Activated CD8-positive, alpha-beta memory T cell treated with anti-CD3 and anti-CD28 coated beads, Interleukin-2, amount 10 ng/mL, durations not matched to agents 7 days and 5 days (primary cell): ENCODE measurements at regions not wholly inside any gene's neighbourhood (a gene's known extent, or its start where the extent isn't known, plus 50 kb on each side); places are given as distances from the start of the nearest gene placed in this dataset.

ENCODE experiments used
- ATAC-seq: fragments of 150-1000 bp; cut with Tn5 transposase; one replicate; pipeline ENCODE4 v1.10.0; 2021; ENCODE audit warnings: moderate library complexity
- CTCF ChIA-PET: fragments of 350-600 bp; sonication (Branson Sonifier 250); formaldehyde crosslinking; loops from one replicate; lab custom pipeline; 2021; ENCODE audit warnings: antibody characterized with exemption; lab: Charles Lee
- DNase-seq: peaks from one replicate; pipeline ENCODE4 v3.0.0-alpha.2; 2020
- H3K27ac Mint-ChIP-seq: one replicate; pipeline ENCODE4 v1.8.0; 2021; ENCODE audit warnings: mild to moderate bottlenecking, mixed read lengths
- H3K27me3 Mint-ChIP-seq: one replicate; pipeline ENCODE4 v1.8.0; 2021; ENCODE audit warnings: mixed read lengths
- H3K36me3 Mint-ChIP-seq: one replicate; pipeline ENCODE4 v1.8.0; 2021; ENCODE audit warnings: mild to moderate bottlenecking, mixed read lengths
- H3K4me1 Mint-ChIP-seq: one replicate; pipeline ENCODE4 v1.8.0; 2021; ENCODE audit warnings: mixed read lengths
- H3K4me3 Mint-ChIP-seq: one replicate; pipeline ENCODE4 v1.8.0; 2021; ENCODE audit warnings: mild to moderate bottlenecking, moderate library complexity, mixed read lengths
- H3K9me3 Mint-ChIP-seq: one replicate; pipeline ENCODE4 v1.8.0; 2022; ENCODE audit warnings: low read depth, mixed read lengths

- H3K36me3 Mint-ChIP-seq, result no peaks in the 10 kb centered on the region
- CTCF ChIA-PET, result no interaction called here
- H3K27ac Mint-ChIP-seq, result no peak overlapping the region
- H3K4me1 Mint-ChIP-seq, result no peaks in the 10 kb centered on the region
- no peak overlapping the region for H3K4me3 Mint-ChIP-seq
- ATAC-seq (no peak), DNase-seq (no peak)
- peaks cover 7% of the 10 kb centered on the region for H3K9me3 Mint-ChIP-seq
- H3K27me3 Mint-ChIP-seq, result no peaks in the 10 kb centered on the region
These were observed 917.7 kb upstream of the CELF4 start for GRCh38 chr18:38483326-38483725.

- Mint-ChIP-seq H3K4me1 (no peaks in the 10 kb centered on the region), H3K36me3 (no peaks in the 10 kb centered on the region), H3K4me3 (no peak overlapping the region), H3K27me3 (no peaks in the 10 kb centered on the region), H3K27ac (no peak overlapping the region), H3K9me3 (peaks cover 6% of the 10 kb centered on the region)
- ATAC-seq, result no peak
- CTCF ChIA-PET, result no interaction called here
- no peak for DNase-seq
These were observed 916.0 kb upstream of the CELF4 start for GRCh38 chr18:38481576-38481975.

DNA sequence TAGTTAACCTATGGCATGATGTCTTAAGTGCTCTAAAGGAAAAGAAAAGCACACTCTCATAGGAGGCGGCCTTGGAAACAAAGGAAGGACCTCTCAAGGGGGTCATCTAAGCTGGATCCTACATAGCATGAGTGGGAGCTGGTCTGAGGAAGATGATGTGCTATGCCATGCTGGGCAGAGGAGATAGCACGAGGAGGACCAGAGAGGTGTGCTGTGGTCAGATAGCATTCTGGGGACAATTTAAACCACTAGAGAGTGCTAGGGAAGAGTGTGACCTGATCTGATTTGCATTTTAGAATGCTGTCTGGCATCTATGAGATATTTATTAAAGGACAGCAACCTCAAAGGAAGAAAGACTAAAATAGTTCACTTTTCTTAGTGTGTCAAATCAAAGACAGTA is 910.1 kb upstream of the CELF4 start:
- Mint-ChIP-seq H3K36me3 (no peaks in the 10 kb centered on the region), H3K27ac (no peak overlapping the region), H3K4me3 (no peak overlapping the region), H3K27me3 (no peaks in the 10 kb centered on the region), H3K4me1 (no peaks in the 10 kb centered on the region), H3K9me3 (peaks cover 2% of the 10 kb centered on the region)
- DNase-seq (no peak), ATAC-seq (no peak)
- CTCF ChIA-PET, result no interaction called here

- no peak overlapping the region for H3K27ac Mint-ChIP-seq
- CTCF ChIA-PET, result no interaction called here
- no peak for ATAC-seq
These were observed 907.9 kb upstream of the CELF4 start for GRCh38 chr18:38473535-38473934.

DNA sequence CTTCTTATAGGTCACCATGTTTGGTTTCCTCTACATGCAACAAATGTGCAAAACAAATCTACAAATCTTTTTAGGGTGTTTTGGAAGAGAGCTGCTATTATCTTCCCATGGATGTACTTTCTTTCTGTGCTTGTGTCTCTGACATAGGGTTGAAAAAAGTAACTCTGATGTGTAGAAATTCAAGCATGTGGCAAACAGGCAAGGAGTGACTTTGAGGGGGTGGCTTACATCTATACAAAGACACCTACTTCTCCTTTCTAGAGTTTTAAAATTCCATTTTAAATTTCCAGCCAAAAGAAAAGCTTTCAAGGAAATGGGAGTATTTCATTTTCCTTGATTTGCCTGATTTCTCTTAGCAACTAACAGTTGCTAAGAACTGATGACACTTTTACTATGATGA is 904.8 kb upstream of the CELF4 start:
- H3K9me3 Mint-ChIP-seq, result peaks cover 8% of the 10 kb centered on the region
- no peaks in the 10 kb centered on the region for H3K27me3 Mint-ChIP-seq
- H3K4me3 Mint-ChIP-seq, result no peak overlapping the region
- no peaks in the 10 kb centered on the region for H3K36me3 Mint-ChIP-seq
- no peak for DNase-seq
- H3K27ac Mint-ChIP-seq, result no peak overlapping the region
- H3K4me1 Mint-ChIP-seq, result no peaks in the 10 kb centered on the region
- ATAC-seq, result no peak
- CTCF ChIA-PET, result no interaction called here

More at GRCh38 chr18:38473535-38473934, 907.9 kb upstream of the CELF4 start:
- no peaks in the 10 kb centered on the region for H3K36me3 Mint-ChIP-seq
- H3K9me3 Mint-ChIP-seq, result peaks cover 3% of the 10 kb centered on the region
- no peak overlapping the region for H3K4me3 Mint-ChIP-seq
- no peak for DNase-seq
- no peaks in the 10 kb centered on the region for H3K27me3 Mint-ChIP-seq
- no peaks in the 10 kb centered on the region for H3K4me1 Mint-ChIP-seq

DNA sequence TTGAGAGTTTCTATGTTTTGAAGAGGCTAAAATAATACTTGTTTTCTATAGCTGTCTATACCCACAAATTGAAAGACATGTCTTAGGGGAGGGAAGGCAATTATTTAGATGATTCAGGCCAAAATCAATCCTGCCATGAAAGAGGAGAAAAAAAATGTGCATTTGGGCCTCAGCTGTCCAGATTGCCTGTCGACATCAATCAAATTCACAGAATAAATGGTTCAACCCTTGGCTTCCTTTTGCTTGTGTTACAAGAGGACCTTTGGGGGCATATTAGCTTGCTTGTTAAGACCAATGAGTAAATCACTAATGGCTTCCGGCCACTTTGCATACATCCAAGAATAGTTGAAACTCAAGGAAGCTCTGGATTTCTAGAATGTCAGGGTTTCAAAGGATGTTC is 900.8 kb upstream of the CELF4 start:
- Mint-ChIP-seq H3K4me1 (no peaks in the 10 kb centered on the region), H3K27me3 (no peaks in the 10 kb centered on the region), H3K27ac (no peak overlapping the region), H3K4me3 (no peak overlapping the region), H3K9me3 (peaks cover 10% of the 10 kb centered on the region), H3K36me3 (no peaks in the 10 kb centered on the region)
- CTCF ChIA-PET, result no interaction called here
- ATAC-seq (no peak), DNase-seq (no peak)

DNA sequence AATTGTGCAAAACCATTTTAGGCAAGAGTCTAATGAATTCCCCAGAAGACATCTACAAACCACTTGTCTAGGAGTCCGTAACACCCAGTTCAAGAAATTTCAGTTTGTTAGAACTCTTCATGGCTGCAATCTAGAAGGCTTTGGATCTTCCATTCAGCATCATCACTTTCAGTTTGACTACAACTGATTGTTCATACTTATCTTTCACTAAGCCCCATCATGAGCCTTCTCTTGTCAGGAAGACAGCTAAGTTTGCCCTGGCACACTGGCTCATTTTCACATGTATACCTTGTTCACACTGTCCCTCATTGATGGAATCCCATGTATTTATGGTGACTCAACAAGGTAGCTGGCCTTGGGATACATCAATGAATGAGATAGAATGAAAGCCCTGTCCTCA is 898.4 kb upstream of the CELF4 start:
- Mint-ChIP-seq H3K36me3 (no peaks in the 10 kb centered on the region), H3K27me3 (no peaks in the 10 kb centered on the region), H3K27ac (no peak overlapping the region), H3K4me3 (no peak overlapping the region), H3K4me1 (no peaks in the 10 kb centered on the region), H3K9me3 (peaks cover 9% of the 10 kb centered on the region)
- ATAC-seq (no peak), DNase-seq (no peak)
- CTCF ChIA-PET, result no interaction called here

GRCh38 chr18:38460657-38461056 is 895.1 kb upstream of the CELF4 start:
- no peak for DNase-seq
- no peaks in the 10 kb centered on the region for H3K27me3 Mint-ChIP-seq
- CTCF ChIA-PET, result no interaction called here
- no peak overlapping the region for H3K27ac Mint-ChIP-seq
- ATAC-seq, result no peak
- no peak overlapping the region for H3K4me3 Mint-ChIP-seq
- no peaks in the 10 kb centered on the region for H3K36me3 Mint-ChIP-seq
- no peaks in the 10 kb centered on the region for H3K4me1 Mint-ChIP-seq
- peaks cover 6% of the 10 kb centered on the region for H3K9me3 Mint-ChIP-seq

DNA sequence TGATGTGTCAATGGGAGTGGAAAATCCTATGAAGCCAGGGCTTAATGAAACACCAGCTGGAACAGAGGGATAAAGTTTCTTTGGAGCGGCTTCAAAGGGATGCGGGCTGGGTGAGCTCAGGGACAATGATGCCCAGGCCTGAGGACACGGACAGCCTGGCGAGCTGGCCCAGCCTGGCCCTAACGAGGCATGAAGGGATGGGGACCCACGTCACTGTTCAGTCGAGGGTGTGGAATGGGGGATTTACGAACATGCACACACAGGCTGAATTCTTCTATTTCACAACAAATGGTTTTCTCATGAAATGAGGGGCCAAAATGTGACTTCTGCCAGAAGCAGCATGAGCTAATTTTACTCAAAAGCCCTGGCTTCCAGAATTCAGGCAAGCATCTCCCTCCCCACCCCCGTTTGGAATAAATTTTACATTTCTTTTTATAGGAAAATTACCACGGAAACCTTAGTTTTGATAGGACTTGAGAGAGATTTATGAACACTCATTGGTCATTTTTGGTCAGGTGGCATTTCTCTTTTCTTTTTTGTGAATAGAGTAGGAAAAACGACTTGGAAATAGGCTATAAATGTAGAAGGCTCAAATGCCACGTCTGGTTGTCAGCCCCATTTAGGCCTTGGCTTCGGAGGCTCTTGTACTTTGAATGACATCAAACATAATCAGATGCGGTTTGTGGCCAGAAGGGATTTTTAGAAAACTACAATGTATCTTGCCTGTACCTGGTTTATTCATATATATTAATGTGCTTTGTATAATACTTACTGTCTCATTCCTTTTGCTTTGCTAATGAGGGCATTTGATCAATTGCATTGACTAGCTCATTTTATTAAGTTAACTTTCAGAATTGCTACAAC is 893.8 kb upstream of the CELF4 start:
- CTCF ChIA-PET, result no interaction called here
- H3K27me3 Mint-ChIP-seq, result no peaks in the 10 kb centered on the region
- no peaks in the 10 kb centered on the region for H3K36me3 Mint-ChIP-seq
- no peak for DNase-seq
- H3K4me3 Mint-ChIP-seq, result no peak overlapping the region
- no peak overlapping the region for H3K27ac Mint-ChIP-seq
- no peak for ATAC-seq
- peaks cover 4% of the 10 kb centered on the region for H3K9me3 Mint-ChIP-seq
- H3K4me1 Mint-ChIP-seq, result no peaks in the 10 kb centered on the region

- Mint-ChIP-seq H3K4me1 (no peaks in the 10 kb centered on the region), H3K36me3 (no peaks in the 10 kb centered on the region), H3K4me3 (no peak overlapping the region), H3K27me3 (no peaks in the 10 kb centered on the region), H3K9me3 (peaks cover 3% of the 10 kb centered on the region), H3K27ac (no peak overlapping the region)
- ATAC-seq (no peak), DNase-seq (no peak)
- CTCF ChIA-PET, result no interaction called here
These were observed 893.1 kb upstream of the CELF4 start for GRCh38 chr18:38458698-38459097.

DNA sequence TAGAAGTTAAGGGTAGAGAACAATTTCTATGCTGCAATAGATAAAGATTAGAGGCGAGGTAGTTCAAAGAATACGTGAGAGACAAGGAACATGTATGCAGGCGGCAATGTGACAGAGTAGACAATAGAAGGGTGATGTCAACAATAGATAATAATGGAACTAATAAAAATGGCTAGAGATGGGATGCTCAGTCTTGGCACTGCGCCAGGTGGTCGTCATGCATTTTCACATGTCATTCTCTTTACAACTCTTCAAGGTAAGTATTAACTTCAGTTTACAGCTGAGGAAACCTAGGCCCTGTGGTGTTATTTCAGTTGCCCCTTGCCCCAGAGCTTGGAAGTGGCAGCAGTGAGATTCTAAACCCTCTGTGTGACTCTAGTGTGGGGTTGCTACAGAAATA is 890.7 kb upstream of the CELF4 start:
- no peak overlapping the region for H3K27ac Mint-ChIP-seq

DNA sequence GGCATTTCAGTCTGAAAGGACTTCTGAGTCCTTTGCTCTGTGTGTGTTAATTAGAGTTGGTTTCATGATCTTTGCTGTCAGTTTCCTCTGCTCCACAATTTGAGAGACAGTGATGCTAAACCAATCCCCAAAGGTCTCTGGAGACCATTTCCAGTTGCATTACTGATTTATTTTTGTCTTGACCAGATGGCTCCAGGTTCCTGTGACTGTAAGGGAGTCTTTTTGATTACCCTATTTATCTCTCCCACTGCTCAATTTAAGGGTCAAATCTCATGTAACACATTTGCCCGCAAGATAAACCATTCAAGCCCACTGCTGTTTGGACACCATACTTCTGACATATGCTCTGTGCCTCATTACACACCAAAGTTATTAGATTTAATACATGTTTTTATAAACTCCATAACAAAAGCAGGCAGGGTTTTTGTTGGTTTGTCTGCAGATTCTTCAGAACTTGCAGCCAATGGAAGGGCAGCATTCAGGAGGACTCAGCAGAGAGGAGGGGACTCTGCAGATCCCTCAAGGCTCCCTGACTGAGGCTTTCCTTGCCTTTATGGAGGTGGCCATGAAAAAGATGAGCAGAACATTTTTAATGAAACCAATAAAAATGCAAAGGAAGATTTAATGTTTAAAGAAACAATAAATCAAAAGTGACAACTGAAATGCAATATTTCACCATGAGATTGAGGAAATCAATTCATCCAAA is 889.3 kb upstream of the CELF4 start:
- H3K27me3 Mint-ChIP-seq, result no peaks in the 10 kb centered on the region
- no peaks in the 10 kb centered on the region for H3K36me3 Mint-ChIP-seq
- no peak overlapping the region for H3K27ac Mint-ChIP-seq
- ATAC-seq (no peak), DNase-seq (no peak)
- CTCF ChIA-PET, result no interaction called here
- no peak overlapping the region for H3K4me3 Mint-ChIP-seq
- peaks cover 3% of the 10 kb centered on the region for H3K9me3 Mint-ChIP-seq
- H3K4me1 Mint-ChIP-seq, result no peaks in the 10 kb centered on the region

More for the DNA sequence above, 890.7 kb upstream of the CELF4 start:
- peaks cover 3% of the 10 kb centered on the region for H3K9me3 Mint-ChIP-seq
- H3K36me3 Mint-ChIP-seq, result no peaks in the 10 kb centered on the region
- CTCF ChIA-PET, result no interaction called here
- DNase-seq (no peak), ATAC-seq (no peak)
- H3K4me3 Mint-ChIP-seq, result no peak overlapping the region
- H3K27me3 Mint-ChIP-seq, result no peaks in the 10 kb centered on the region
- H3K4me1 Mint-ChIP-seq, result no peaks in the 10 kb centered on the region

GRCh38 chr18:38453880-38454279 is 888.3 kb upstream of the CELF4 start:
- no peak for ATAC-seq
- H3K4me3 Mint-ChIP-seq, result no peak overlapping the region

DNA sequence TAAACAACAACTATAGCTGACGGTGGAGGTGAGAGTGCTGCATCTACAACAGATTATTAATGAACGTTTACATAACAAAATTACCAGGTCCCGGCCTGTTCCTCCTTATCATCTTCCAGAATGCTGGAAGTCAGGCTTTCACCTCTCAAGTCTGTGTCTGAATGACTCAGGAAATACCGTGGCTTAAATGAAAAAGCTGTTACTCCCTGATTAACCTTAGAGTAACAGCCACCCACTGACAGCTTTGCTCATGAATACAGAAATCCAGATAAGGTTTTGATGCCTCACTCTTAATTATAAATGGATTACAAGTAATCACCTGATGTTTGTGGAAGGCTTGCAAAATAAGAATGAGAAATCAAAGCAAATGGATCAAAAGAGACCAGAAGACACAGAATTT is 885.3 kb upstream of the CELF4 start:
- H3K9me3 Mint-ChIP-seq, result peaks cover under 1% of the 10 kb centered on the region
- CTCF ChIA-PET, result no interaction called here
- no peak overlapping the region for H3K27ac Mint-ChIP-seq
- ATAC-seq (no peak), DNase-seq (no peak)
- H3K36me3 Mint-ChIP-seq, result no peaks in the 10 kb centered on the region
- no peaks in the 10 kb centered on the region for H3K4me1 Mint-ChIP-seq
- no peaks in the 10 kb centered on the region for H3K27me3 Mint-ChIP-seq
- no peak overlapping the region for H3K4me3 Mint-ChIP-seq

More at GRCh38 chr18:38453880-38454279, 888.3 kb upstream of the CELF4 start:
- Mint-ChIP-seq H3K36me3 (no peaks in the 10 kb centered on the region), H3K4me1 (no peaks in the 10 kb centered on the region), H3K9me3 (peaks cover 3% of the 10 kb centered on the region), H3K27ac (no peak overlapping the region), H3K27me3 (no peaks in the 10 kb centered on the region)
- DNase-seq, result no peak
- CTCF ChIA-PET, result no interaction called here
